Stimulated activated CD8-positive, alpha-beta memory T cell treated with anti-CD3 and anti-CD28 coated beads, Interleukin-12 subunit alpha, Interleukin-12 subunit beta, amount 100 ng/mL, for 4 hours (primary cell): ENCODE measurements at regions not wholly inside any gene's neighbourhood (a gene's known extent, or its start where the extent isn't known, plus 50 kb on each side); places are given as distances from the start of the nearest gene placed in this dataset.

Source experiments
- DNase-seq: peaks from one replicate; pipeline ENCODE4 v3.0.0-alpha.2; 2020; ENCODE audit warnings: low read depth

DNA sequence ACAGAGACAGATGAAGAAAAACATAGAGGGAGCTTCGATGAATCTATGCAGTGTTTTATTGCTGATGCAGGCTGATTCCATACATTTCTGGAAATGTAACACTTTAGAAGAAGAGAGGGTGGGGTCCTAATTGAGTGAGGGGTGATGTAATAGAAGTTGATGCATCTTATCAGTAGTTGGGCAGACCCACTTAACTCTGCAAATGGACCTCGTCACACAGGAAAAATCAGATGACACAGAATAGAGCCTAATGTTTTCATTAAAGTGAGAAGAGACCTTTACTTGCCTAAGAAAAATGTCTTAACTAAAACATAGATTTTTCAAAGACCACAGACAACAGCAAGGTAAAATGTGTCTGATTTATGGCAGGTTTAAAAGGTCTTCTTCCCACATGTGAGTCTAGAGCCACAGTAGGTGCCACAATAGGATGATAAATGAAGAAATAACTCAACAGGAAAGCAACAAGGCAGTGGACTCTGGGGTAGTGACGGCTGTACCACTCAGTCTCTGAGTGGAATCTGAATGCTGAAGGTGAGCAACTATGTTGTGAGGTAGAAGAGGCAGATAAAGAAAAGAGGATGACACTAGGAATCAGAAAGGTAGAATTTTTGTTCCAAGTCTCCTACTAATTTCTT lies 414.7 kb upstream of the PIK3C3 start:
- no peak for DNase-seq

DNA sequence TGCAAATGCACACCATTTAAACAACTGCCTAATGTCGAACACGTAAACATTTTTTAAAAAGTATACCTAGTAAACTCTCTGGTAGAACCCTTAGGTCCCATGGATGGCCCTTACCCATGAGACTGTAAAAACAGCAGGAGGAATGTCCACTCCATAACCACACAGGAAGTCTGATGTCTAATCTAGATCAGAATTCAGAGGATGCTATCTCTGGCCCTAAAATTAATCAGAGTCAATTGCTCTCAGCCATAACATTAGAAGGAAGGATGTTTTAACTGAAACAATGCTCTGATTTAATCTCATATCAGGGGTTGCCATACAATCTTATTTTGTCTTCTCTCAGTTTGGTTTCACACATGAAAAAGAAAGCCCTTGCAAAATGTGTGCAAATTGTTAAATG lies 416.3 kb upstream of the PIK3C3 start:
- DNase-seq = no peak

- DNase-seq = no peak
Measured at GRCh38 chr18:41537666-41538065, 417.4 kb upstream of the PIK3C3 start.

DNA sequence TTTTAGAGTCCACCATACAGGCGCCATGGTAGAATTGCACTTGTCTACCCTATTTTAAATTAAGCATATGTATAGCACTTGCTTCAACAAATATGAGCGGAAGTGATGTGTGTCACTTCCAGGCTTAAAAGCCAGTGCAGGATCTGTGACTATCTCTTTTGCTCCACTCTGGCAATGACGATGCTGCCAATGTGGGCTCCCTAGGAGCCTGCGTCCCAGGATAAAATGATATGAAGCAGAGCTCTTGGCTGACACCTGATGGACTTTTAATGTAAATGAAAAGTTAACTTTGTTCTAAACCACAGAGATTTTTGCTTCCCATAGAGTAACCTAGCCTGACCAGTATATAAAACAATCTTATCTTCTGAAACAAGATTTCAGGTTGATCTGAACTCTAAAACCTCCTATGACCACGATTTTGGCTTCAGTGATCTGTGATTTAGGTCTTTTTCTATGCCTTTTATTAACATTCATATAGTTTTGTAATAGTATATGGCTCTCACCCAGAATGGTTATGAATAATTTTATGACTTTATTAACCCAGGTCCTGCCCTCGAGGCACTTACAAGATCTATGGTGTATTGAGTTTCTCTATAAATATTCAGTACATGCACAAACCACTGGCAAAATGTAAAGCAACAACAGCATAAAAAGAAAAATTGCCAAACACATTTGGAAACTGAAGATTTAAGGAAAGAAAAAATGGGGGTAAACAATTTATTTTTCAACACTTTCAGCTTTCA lies 422.5 kb upstream of the PIK3C3 start:
- DNase-seq = no peak

GRCh38 chr18:41530970-41531369 lies 424.1 kb upstream of the PIK3C3 start:
- no peak for DNase-seq

DNA sequence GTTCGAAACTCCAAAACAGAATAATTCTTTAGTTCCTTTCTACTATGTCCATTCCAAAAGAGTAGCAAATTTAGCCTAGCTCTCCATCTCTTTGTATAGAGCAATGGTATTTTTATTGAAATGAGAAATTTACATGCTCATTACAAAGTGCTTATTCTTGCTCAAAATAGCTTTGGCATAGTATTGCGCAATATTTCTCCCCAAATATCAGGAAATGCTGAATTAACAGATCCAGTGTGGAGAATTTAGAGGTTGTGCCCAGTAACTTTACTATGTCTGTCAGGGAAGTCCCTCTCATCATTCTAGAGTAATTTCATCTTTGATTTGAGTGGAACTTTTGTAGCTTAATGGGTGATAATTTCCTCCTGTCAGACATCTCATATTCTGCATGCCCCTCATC lies 425.9 kb upstream of the PIK3C3 start:
- DNase-seq = no peak

GRCh38 chr18:41526054-41526453 lies 429.0 kb upstream of the PIK3C3 start:
- DNase-seq = no peak

GRCh38 chr18:41524674-41525470 lies 430.2 kb upstream of the PIK3C3 start:
- DNase-seq = no peak

GRCh38 chr18:41517142-41517541 lies 437.9 kb upstream of the PIK3C3 start:
- no peak for DNase-seq

DNA sequence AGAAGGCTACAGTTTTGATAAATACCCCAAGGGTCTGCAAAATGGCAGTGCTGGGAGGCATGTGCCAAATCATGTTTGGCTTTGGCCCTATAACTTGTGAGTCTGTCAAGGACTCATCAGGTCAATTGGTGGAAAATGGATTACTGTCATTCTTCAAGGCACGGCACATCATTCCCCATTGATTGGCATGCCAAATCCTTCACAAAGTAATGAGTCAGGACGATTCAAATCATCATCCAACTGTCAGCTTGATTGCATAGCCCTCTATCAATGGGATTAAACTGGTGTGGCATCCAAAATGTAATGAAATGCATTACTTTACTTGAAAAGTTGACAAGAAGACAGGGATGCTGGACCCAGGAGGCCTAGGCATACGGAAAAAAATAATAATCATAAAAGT lies 441.6 kb upstream of the PIK3C3 start:
- no peak for DNase-seq

DNA sequence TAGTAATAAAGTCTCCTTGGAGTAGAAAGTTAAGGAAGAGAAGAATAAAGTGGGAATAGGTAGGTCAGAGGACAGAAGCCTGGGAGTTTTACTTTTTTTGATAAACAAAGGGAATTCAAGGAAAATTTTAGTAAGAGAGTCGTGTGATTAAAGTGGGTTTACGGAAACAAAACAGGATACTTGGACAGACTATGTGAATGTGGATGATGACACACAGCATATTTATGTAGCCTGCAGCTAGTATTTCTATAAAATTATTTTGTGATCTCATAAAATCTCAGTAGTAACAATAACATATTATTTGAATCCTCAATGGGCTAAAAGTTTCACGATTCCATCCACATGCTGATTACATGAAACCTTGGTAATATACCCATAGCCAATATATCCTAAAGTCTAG lies 450.7 kb upstream of the PIK3C3 start:
- DNase-seq = no peak

- DNase-seq = no peak
Measured at GRCh38 chr18:41501848-41502247, 453.2 kb upstream of the PIK3C3 start.

- no peak for DNase-seq
Measured at GRCh38 chr18:41499345-41499744, 455.7 kb upstream of the PIK3C3 start.

GRCh38 chr18:41490861-41491260 lies 464.2 kb upstream of the PIK3C3 start:
- no peak for DNase-seq

DNA sequence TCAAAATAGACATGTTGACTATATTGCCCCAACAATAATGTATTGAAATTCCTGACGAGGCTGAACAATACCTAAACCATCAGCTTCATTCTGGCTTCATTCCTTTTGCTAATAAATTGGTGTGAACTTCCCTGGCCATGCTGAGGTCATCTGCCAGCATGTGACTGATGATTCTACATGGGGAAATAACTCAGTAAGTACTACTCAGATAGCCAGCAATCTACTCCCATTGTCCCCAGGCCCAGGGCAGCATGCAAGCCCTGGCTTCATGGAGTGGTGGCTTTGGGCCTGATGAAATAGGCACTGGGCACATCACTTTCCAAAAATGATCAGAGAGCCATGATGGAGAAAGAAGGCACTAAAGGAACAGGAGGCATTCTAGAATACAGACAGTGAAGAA lies 468.5 kb upstream of the PIK3C3 start:
- no peak for DNase-seq

- DNase-seq = no peak
Measured at GRCh38 chr18:41484069-41484468, 471.0 kb upstream of the PIK3C3 start.

GRCh38 chr18:41482501-41482900 lies 472.5 kb upstream of the PIK3C3 start:
- DNase-seq = no peak

GRCh38 chr18:41466436-41467160 lies 488.4 kb upstream of the PIK3C3 start:
- no peak for DNase-seq

GRCh38 chr18:41465386-41465785 lies 489.6 kb upstream of the PIK3C3 start:
- DNase-seq = no peak

DNA sequence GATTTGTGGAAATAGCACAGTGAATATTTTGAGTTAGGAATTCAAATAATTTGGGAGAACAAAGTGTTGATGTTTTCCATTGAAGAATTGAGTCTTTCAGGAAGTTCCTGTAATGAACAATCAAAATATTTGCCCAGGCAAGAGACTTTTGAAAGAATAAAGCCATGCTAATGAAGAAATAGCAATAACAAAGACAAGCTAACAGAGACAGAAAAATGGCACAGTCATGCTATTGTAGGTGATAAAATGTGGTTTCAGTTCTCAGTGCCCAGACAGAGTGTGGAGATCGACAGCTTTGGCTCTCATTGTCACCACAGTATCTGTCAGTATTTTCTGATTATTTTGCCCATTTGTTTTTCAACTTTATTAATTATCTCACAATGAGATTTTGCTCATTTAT lies 490.8 kb upstream of the PIK3C3 start:
- DNase-seq = no peak

- DNase-seq = no peak
Measured at GRCh38 chr18:41462946-41463345, 492.1 kb upstream of the PIK3C3 start.

- DNase-seq = no peak
Measured at GRCh38 chr18:41461114-41461513, 493.9 kb upstream of the PIK3C3 start.

- no peak for DNase-seq
Measured at GRCh38 chr18:41459656-41460055, 495.4 kb upstream of the PIK3C3 start.
